Daoy (cell line): ENCODE measurements at regions not wholly inside any gene's neighbourhood (a gene's known extent, or its start where the extent isn't known, plus 50 kb on each side); places are given as distances from the start of the nearest gene placed in this dataset.

Experiments used
- DNase-seq: peaks from one replicate; pipeline ENCODE4 v3.0.0-alpha.2; 2015; ENCODE audit warnings: low read depth

GRCh38 chr5:19319252-19319651 is 668.7 kb downstream of the CDH18 start:
- DNase-seq = no peak

GRCh38 chr5:19322716-19323485 is 665.1 kb downstream of the CDH18 start:
- DNase-seq = peak; percentile 41

- DNase-seq = no peak
Observed at GRCh38 chr5:19334278-19334677, 653.7 kb downstream of the CDH18 start.

- no peak for DNase-seq
Observed at GRCh38 chr5:19342942-19343341, 645.1 kb downstream of the CDH18 start.

- no peak for DNase-seq
Observed at GRCh38 chr5:19352120-19352519, 635.9 kb downstream of the CDH18 start.

- DNase-seq = no peak
Observed at GRCh38 chr5:19369048-19369447, 619.0 kb downstream of the CDH18 start.

GRCh38 chr5:19369561-19369960 is 618.4 kb downstream of the CDH18 start:
- DNase-seq = no peak

- no peak for DNase-seq
Observed at GRCh38 chr5:19370655-19371386, 617.2 kb downstream of the CDH18 start.

GRCh38 chr5:19388391-19388790 is 599.6 kb downstream of the CDH18 start:
- DNase-seq = no peak

GRCh38 chr5:19401032-19401431 is 587.0 kb downstream of the CDH18 start:
- DNase-seq = no peak

- no peak for DNase-seq
Observed at GRCh38 chr5:19406576-19407365, 581.2 kb downstream of the CDH18 start.

GRCh38 chr5:19408149-19408548 is 579.9 kb downstream of the CDH18 start:
- DNase-seq = no peak

GRCh38 chr5:19411936-19412335 is 576.1 kb downstream of the CDH18 start:
- no peak for DNase-seq
